ENCODE measurements at regions not wholly inside any gene's neighbourhood (a gene's known extent, or its start where the extent isn't known, plus 50 kb on each side); places are given as distances from the start of the nearest gene placed in this dataset.
"Not testable (repeated sequence)": the region's sequence is repeated elsewhere in the genome, so short reads cannot be mapped to it uniquely, and the experiment has no call there.

DNA sequence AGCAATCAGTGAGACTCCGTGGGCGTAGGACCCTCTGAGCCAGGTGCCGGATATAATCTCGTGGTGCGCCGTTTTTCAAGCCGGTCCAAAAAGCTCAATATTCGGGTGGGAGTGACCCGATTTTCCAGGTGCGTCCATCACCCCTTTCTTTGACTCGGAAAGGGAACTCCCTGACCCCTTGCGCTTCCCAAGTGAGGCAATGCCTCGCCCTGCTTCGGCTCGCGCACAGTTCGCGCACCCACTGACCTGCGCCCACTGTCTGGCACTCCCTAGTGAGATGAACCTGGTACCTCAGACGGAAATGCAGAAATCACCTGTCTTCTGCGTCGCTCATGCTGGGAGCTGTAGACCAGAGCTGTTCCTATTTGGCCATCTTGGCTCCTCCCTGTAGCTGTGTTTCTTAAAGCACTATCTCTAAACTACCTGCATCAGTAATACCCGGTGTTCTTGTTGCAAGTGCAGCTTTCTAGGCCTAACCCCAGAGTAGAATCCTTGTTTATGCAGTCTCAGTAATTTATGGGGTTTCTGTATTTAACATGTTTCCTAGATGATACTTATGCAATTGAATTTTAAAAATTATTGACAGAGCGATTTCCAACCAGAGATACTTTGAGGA, 447.5 kb upstream of the LRRC7 start:
- TF ChIP-seq, protein P1, sequence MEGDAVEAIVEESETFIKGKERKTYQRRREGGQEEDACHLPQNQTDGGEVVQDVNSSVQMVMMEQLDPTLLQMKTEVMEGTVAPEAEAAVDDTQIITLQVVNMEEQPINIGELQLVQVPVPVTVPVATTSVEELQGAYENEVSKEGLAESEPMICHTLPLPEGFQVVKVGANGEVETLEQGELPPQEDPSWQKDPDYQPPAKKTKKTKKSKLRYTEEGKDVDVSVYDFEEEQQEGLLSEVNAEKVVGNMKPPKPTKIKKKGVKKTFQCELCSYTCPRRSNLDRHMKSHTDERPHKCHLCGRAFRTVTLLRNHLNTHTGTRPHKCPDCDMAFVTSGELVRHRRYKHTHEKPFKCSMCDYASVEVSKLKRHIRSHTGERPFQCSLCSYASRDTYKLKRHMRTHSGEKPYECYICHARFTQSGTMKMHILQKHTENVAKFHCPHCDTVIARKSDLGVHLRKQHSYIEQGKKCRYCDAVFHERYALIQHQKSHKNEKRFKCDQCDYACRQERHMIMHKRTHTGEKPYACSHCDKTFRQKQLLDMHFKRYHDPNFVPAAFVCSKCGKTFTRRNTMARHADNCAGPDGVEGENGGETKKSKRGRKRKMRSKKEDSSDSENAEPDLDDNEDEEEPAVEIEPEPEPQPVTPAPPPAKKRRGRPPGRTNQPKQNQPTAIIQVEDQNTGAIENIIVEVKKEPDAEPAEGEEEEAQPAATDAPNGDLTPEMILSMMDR (IDR thresholded peaks at IDR 0.05) = not testable (repeated sequence)
- not testable (repeated sequence) for TF ChIP-seq POLR2A (IDR thresholded peaks at IDR 0.05)
